IMR-90 (cell line): ENCODE measurements at regions not wholly inside any gene's neighbourhood (a gene's known extent, or its start where the extent isn't known, plus 50 kb on each side); places are given as distances from the start of the nearest gene placed in this dataset.

ENCODE experiments used
- BHLHE40 ChIP-seq: fragments of 150-350 bp; IDR thresholded peaks from 2 replicates; pipeline ENCODE4 v1.6.1; 2016; ENCODE audit warnings: mild to moderate bottlenecking, low read depth, low read length
- CEBPB ChIP-seq: IDR thresholded peaks from 2 replicates; pipeline ENCODE4 v1.6.1; 2012; ENCODE audit warnings: low read depth, low read length, improper control_type of control experiment
- CHD1 ChIP-seq: IDR thresholded peaks from 2 replicates; pipeline ENCODE4 v1.6.1; 2012; ENCODE audit warnings: low read depth, low read length, improper control_type of control experiment
- CTCF ChIP-seq: conservative IDR thresholded peaks from 2 replicates; pipeline ENCODE4 v1.5.1; 2012; ENCODE audit warnings: mild to moderate bottlenecking, low read depth, low read length, improper control_type of control experiment
- ELK1 ChIP-seq: fragments of 150-350 bp; IDR thresholded peaks from 2 replicates; pipeline ENCODE4 v1.6.1; 2016; ENCODE audit warnings: low read depth, mild to moderate bottlenecking, low read length, moderate library complexity, borderline replicate concordance
- MAZ ChIP-seq: IDR thresholded peaks from 2 replicates; pipeline ENCODE4 v1.6.1; 2012; ENCODE audit warnings: low read depth, mild to moderate bottlenecking, low read length, improper control_type of control experiment, moderate library complexity, borderline replicate concordance
- MXI1 ChIP-seq: IDR thresholded peaks from 2 replicates; pipeline ENCODE4 v1.6.1; 2012; ENCODE audit warnings: low read depth, mild to moderate bottlenecking, low read length, moderate library complexity, borderline replicate concordance
- NFE2L2 ChIP-seq: fragments of 150-350 bp; IDR thresholded peaks from 2 replicates; pipeline ENCODE4 v1.6.1; 2016; ENCODE audit warnings: low read depth, mild to moderate bottlenecking, low read length
- POLR2A ChIP-seq: IDR thresholded peaks from 2 replicates; pipeline ENCODE4 v1.6.1; 2012; ENCODE audit warnings: mild to moderate bottlenecking, low read depth, low read length
- RAD21 ChIP-seq: IDR thresholded peaks from 2 replicates; pipeline ENCODE4 v1.6.1; 2012; ENCODE audit warnings: low read length, improper control_type of control experiment
- RCOR1 ChIP-seq: IDR thresholded peaks from 2 replicates; pipeline ENCODE4 v1.6.1; 2012; ENCODE audit warnings: mild to moderate bottlenecking, low read length, improper control_type of control experiment; ENCODE audit not compliant: insufficient replicate concordance
- USF2 ChIP-seq: fragments of 150-350 bp; IDR thresholded peaks from 2 replicates; pipeline ENCODE4 v1.6.1; 2017; ENCODE audit warnings: mild to moderate bottlenecking, antibody characterized with exemption, low read length, low read depth

- TF ChIP-seq MXI1 (no peak), POLR2A (no peak), CTCF (no peak), BHLHE40 (no peak), USF2 (no peak), CHD1 (no peak), ELK1 (no peak), CEBPB (no peak), MAZ (no peak), RAD21 (no peak), NFE2L2 (no peak), RCOR1 (no peak)
Measured at GRCh38 chr7:131032786-131033185, 294.9 kb upstream of the MKLN1 start.
